Brain microvascular endothelial cell (primary cell): ENCODE measurements at regions not wholly inside any gene's neighbourhood (a gene's known extent, or its start where the extent isn't known, plus 50 kb on each side); places are given as distances from the start of the nearest gene placed in this dataset.

Experiments
- DNase-seq: peaks from one replicate; pipeline ENCODE4 v3.0.0-alpha.2; 2020
- H3K27ac ChIP-seq: fragments of 250-450 bp; sonication (Bioruptor Pico); 2 replicates; pipeline ENCODE4 v1.5.1; 2020; ENCODE audit warnings: mild to moderate bottlenecking, moderate library complexity
- H3K27me3 ChIP-seq: fragments of 250-450 bp; sonication (Bioruptor Pico); replicated peaks from 2 replicates; pipeline ENCODE4 v1.5.1; 2020; ENCODE audit warnings: mild to moderate bottlenecking
- H3K36me3 ChIP-seq: fragments of 250-450 bp; sonication (Bioruptor Pico); replicated peaks from 2 replicates; pipeline ENCODE4 v1.5.1; 2020; ENCODE audit warnings: mild to moderate bottlenecking
- H3K4me3 ChIP-seq: 2 replicates; pipeline ENCODE4 v1.5.1; 2011; ENCODE audit warnings: low read depth, mild to moderate bottlenecking, control low read depth, low read length, moderate library complexity
- CTCF ChIP-seq: IDR thresholded peaks from 2 replicates; pipeline ENCODE4 v1.5.1; 2011; ENCODE audit warnings: low read depth, mild to moderate bottlenecking, moderate library complexity, low read length, control low read depth, inconsistent platforms; ENCODE audit errors: missing control alignments
- in situ Hi-C: cut with HindIII; loops from 2 replicates; pipeline ENCODE4 v1.10.0; 2017; ENCODE audit warnings: low sequenced_read_pairs, low pct_ligation_motif_present

DNA sequence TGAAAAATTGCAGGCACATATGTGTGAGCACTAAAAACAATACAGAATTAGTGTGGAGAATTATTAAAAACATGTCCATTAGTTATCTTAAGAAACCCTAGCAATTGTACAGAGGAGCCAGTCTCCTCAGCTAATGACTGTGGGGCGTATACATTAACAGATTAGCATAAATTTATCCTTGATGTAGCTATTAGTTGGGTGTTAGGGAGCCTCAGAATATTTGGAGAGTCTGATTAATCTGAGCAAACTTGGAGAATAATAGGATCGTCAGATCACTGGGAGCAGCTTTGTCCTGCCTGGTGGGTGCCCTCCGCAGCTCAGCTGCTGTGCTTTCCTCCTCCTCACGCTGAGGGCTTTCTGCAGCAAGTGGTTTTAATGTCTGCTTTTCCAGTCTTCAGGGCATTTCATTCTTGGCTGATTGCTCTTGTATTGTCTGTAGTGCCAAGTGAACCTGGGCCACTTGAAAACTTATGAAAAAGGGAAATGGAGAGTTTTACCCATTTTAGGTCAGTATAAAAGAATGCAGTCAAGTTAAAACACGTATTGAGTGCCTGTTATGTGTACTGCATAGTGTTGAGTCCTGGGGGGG lies 417.4 kb upstream of the SEMA6D start:
- H3K36me3 ChIP-seq: no peaks in the 10 kb centered on the region
- H3K4me3 ChIP-seq: no peak overlapping the region
- H3K27me3 ChIP-seq: no peaks in the 10 kb centered on the region
- DNase-seq: no peak
- no peak for TF ChIP-seq CTCF
- H3K27ac ChIP-seq: no peak overlapping the region
- in situ Hi-C loops: no loop called here

GRCh38 chr15:47300596-47300995 lies 416.7 kb upstream of the SEMA6D start:
- in situ Hi-C loops: no loop called here
- Histone ChIP-seq H3K27me3 (no peaks in the 10 kb centered on the region), H3K4me3 (no peak overlapping the region), H3K27ac (no peak overlapping the region), H3K36me3 (no peaks in the 10 kb centered on the region)
- TF ChIP-seq CTCF: no peak
- DNase-seq: no peak

GRCh38 chr15:47301481-47301880 lies 415.8 kb upstream of the SEMA6D start:
- in situ Hi-C loops: no loop called here
- no peaks in the 10 kb centered on the region for H3K36me3 ChIP-seq
- H3K27ac ChIP-seq: no peak overlapping the region
- no peak for DNase-seq
- no peak overlapping the region for H3K4me3 ChIP-seq
- no peaks in the 10 kb centered on the region for H3K27me3 ChIP-seq
- TF ChIP-seq CTCF: no peak

DNA sequence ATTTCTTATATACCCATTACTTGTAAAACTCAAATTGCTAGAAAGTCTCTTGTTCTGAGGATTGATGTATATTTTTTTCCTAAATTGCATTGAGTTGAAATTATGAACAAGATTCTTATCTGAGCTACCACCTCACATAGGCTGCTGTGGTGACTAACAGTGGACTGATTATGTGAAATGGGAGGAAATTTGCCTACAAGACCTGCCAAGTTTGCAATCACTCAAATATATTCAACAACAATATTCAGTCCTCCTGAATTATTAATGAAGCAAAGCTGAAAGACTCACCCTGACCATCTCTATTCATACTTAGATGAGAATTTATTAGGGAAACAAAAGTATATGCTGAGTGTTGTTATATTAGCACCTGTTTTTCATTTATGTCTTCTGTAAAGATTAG lies 412.6 kb upstream of the SEMA6D start:
- no peak for TF ChIP-seq CTCF
- H3K36me3 ChIP-seq: no peaks in the 10 kb centered on the region
- no peak for DNase-seq
- no peak overlapping the region for H3K27ac ChIP-seq
- no peaks in the 10 kb centered on the region for H3K27me3 ChIP-seq
- H3K4me3 ChIP-seq: no peak overlapping the region
- in situ Hi-C loops: no loop called here

DNA sequence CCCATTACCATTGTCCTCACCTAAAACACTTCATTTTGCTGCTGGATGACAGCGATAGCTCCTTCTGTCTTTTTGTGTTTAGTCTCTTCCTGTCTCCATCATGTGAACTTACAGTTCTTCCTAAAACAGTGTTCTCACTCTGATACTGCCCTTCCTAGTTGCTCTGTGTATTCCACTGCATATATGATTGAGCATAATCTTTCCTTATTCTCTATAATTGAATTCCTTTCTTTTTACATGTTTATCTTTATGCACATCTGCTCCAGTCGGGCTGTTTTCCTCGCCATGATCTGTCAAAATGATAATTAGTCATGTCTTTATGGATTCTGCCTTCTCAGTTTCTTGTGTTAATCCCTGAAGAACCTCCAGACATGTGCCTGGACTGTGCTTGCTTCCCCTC lies 405.1 kb upstream of the SEMA6D start:
- H3K27ac ChIP-seq: no peak overlapping the region

More for the DNA sequence above, 405.1 kb upstream of the SEMA6D start:
- H3K36me3 ChIP-seq: no peaks in the 10 kb centered on the region
- no peak overlapping the region for H3K4me3 ChIP-seq
- no peaks in the 10 kb centered on the region for H3K27me3 ChIP-seq
- no peak for TF ChIP-seq CTCF
- in situ Hi-C loops: no loop called here
- no peak for DNase-seq
